GM12875 (cell line): ENCODE measurements at regions not wholly inside any gene's neighbourhood (a gene's known extent, or its start where the extent isn't known, plus 50 kb on each side); places are given as distances from the start of the nearest gene placed in this dataset.

Experiments used
- H3K4me3 ChIP-seq: one replicate; pipeline ENCODE4 v1.5.1; 2011; ENCODE audit warnings: low read depth, low read length, control low read depth
- CTCF ChIP-seq: IDR thresholded peaks from 2 replicates; pipeline ENCODE4 v1.5.1; 2011; ENCODE audit warnings: low read depth, mild to moderate bottlenecking, control low read depth, inconsistent platforms, low read length, moderate library complexity, borderline replicate concordance; ENCODE audit not compliant: insufficient read depth

- no peak for TF ChIP-seq CTCF
- no peak overlapping the region for H3K4me3 ChIP-seq
These were observed 179.4 kb downstream of the ETS1 start for GRCh38 chr11:128407962-128408361.

GRCh38 chr11:128405714-128406662, 181.4 kb downstream of the ETS1 start:
- TF ChIP-seq CTCF = no peak

DNA sequence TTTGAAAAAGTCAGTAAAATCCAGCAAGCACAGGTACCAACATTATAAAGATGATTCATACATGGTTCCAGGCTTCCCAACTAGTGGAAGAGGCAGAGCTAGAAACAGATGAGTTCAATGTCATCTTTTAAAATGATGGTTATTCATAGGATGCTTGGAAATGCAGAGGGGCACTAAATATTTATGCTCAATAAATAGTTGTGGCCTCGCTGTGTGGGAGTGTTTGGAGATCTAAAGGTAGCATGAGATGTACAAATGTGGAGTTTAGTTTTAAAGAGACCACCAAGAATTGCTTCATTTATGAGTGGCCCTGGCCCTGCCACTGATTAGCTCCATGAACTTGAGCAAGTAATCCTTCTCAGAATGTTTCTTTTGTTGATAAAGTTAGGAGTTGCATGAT, 182.2 kb downstream of the ETS1 start:
- no peak for TF ChIP-seq CTCF
- no peak overlapping the region for H3K4me3 ChIP-seq

More at GRCh38 chr11:128405714-128406662, 181.4 kb downstream of the ETS1 start:
- no peak overlapping the region for H3K4me3 ChIP-seq

DNA sequence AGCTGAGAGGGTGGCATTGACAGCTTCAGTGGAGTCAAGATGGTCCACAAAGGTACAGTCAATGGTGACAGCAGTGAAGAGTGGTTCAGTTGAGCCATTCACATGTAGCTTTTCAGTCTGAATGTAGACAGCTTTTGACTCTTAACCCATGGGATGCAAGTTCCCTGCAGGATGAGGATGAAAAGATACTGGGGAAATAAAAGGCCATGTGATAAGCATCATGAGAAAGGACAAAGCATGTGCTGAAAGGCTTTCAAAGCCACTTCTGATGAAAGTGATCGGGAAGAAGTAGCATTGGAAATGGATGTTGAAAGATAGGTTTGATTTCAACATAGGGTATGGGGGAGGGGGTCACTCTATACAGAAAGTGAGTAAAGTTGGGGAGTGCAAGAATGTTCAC, 182.9 kb downstream of the ETS1 start:
- no peak for TF ChIP-seq CTCF
- H3K4me3 ChIP-seq = no peak overlapping the region

DNA sequence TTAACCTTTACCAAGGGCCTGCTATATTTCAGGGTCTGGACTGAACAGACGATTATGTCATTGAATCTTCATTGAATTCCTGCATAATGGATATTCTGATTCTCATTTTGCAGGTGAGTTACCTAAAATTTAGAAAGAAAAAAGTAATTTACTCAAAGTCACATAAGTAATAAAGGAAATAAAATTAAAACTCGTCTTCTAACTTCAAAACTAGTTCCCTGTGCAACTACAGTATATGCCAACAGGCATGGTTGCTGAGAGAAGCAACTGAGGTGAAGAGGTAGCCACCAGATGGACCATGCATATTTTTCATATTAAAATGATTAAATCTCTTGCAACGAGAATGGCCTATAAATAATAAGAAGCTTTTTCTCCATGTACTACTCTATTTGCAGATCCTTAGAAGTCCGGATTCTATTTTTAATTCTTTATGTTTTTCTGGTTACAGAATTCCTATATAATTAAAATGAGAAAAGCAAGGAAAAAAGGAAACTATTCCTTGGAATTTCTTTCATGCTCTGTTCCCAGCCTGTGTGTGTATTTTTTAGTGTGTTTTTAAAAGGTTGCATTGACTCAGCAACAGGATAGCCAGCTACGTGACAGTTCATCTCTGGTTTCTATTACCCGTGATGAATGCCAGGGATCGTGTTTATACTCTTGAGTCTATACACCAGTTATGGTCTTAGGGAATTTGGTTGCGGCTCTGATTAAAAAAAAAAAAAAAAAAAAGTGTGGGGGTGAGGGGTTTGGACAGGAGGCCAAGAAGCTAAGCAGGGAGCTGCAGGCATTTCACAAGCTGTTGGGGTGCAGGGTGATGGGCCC, 186.8 kb downstream of the ETS1 start:
- H3K4me3 ChIP-seq = no peak overlapping the region
- TF ChIP-seq CTCF = no peak

- TF ChIP-seq CTCF = no peak
- H3K4me3 ChIP-seq = no peak overlapping the region
These were observed 187.9 kb downstream of the ETS1 start for GRCh38 chr11:128399251-128400121.
